IMR-90 (cell line): ENCODE measurements at regions not wholly inside any gene's neighbourhood (a gene's known extent, or its start where the extent isn't known, plus 50 kb on each side); places are given as distances from the start of the nearest gene placed in this dataset.

Experiments used
- ATAC-seq: fragments of 200-7000 bp; cut with Tn5 transposase; 2 replicates; pipeline ENCODE4 v1.9.1; 2020; ENCODE audit warnings: low read depth, mild to moderate bottlenecking, moderate library complexity
- BruUV-seq: library from RNA; stranded (reverse); fragments of 400-500 nt; replicated peaks from 2 replicates; lab custom pipeline; 2021; lab: Mats Ljungman, UMichigan
- CTCF ChIA-PET: fragments of 300-600 bp; formaldehyde crosslinking; extraction: SDS; loops from one replicate; lab custom pipeline; 2021; ENCODE audit warnings: antibody characterized with exemption; lab: Yijun Ruan, JAX
- POLR2A ChIA-PET: fragments of 300-600 bp; sonication (Branson Sonifier 250); formaldehyde crosslinking; loops from one replicate; lab custom pipeline; 2022; ENCODE audit warnings: antibody characterized with exemption; ENCODE audit not compliant: unreplicated experiment; lab: Charles Lee
- DNase-seq: peaks from one replicate; pipeline ENCODE4 v3.0.0; 2013
- H2AFZ ChIP-seq: replicated peaks from 2 replicates; pipeline ENCODE3; 2013; ENCODE audit warnings: low read length, mild to moderate bottlenecking; ENCODE audit not compliant: poor library complexity
- H2AK5ac ChIP-seq: 2 replicates; pipeline ENCODE4 v1.6.1; 2013; ENCODE audit warnings: low read depth, low read length, inconsistent platforms
- H2AK9ac ChIP-seq: replicated peaks from 2 replicates; pipeline ENCODE3; 2013; ENCODE audit warnings: mild to moderate bottlenecking, low read depth, low read length, moderate library complexity; ENCODE audit not compliant: poor library complexity
- H2BK120ac ChIP-seq: 2 replicates; pipeline ENCODE4 v1.6.1; 2013; ENCODE audit warnings: low read depth, low read length, inconsistent platforms
- H2BK15ac ChIP-seq: 3 replicates; pipeline ENCODE4 v1.6.1; 2013; ENCODE audit warnings: low read depth, low read length, inconsistent platforms
- H2BK20ac ChIP-seq: 2 replicates; pipeline ENCODE4 v1.6.1; 2013; ENCODE audit warnings: low read depth, mild to moderate bottlenecking, inconsistent platforms, low read length, moderate library complexity
- H2BK5ac ChIP-seq: 2 replicates; pipeline ENCODE4 v1.6.1; 2013; ENCODE audit warnings: mild to moderate bottlenecking, low read depth, low read length, inconsistent platforms; ENCODE audit not compliant: poor library complexity, severe bottlenecking
- H3K14ac ChIP-seq: replicated peaks from 2 replicates; pipeline ENCODE4 v1.6.1; 2013; ENCODE audit warnings: low read depth, low read length, inconsistent platforms
- H3K18ac ChIP-seq: 2 replicates; pipeline ENCODE4 v1.6.1; 2013; ENCODE audit warnings: low read depth, low read length, control low read depth
- H3K23ac ChIP-seq: 2 replicates; pipeline ENCODE4 v1.6.1; 2013; ENCODE audit warnings: low read depth, low read length, inconsistent platforms
- H3K27ac ChIP-seq: 2 replicates; pipeline ENCODE4 v1.5.1; 2013; ENCODE audit warnings: mild to moderate bottlenecking, control low read depth, low read length; ENCODE audit not compliant: insufficient read depth
- H3K27me3 ChIP-seq: 2 replicates; pipeline ENCODE4 v1.6.1; 2013; ENCODE audit warnings: low read length; ENCODE audit not compliant: control insufficient read depth, insufficient read depth
- H3K36me3 ChIP-seq: 2 replicates; pipeline ENCODE4 v1.6.1; 2013; ENCODE audit warnings: low read length, mixed read lengths; ENCODE audit not compliant: control insufficient read depth, insufficient read depth
- H3K4ac ChIP-seq: 2 replicates; pipeline ENCODE4 v1.6.1; 2013; ENCODE audit warnings: low read depth, low read length, inconsistent platforms
- H3K4me1 ChIP-seq: 2 replicates; pipeline ENCODE4 v1.6.1; 2013; ENCODE audit warnings: low read length, mixed read lengths; ENCODE audit not compliant: control insufficient read depth, insufficient read depth
- H3K4me2 ChIP-seq: 2 replicates; pipeline ENCODE4 v1.6.1; 2013; ENCODE audit warnings: low read depth, mild to moderate bottlenecking, control low read depth, low read length, moderate library complexity
- H3K4me3 ChIP-seq: 2 replicates; pipeline ENCODE4 v1.5.1; 2013; ENCODE audit warnings: low read depth, mild to moderate bottlenecking, control low read depth, low read length, moderate library complexity; ENCODE audit not compliant: insufficient read depth
- H3K56ac ChIP-seq: 2 replicates; pipeline ENCODE4 v1.6.1; 2013; ENCODE audit warnings: low read length, inconsistent platforms; ENCODE audit not compliant: insufficient read depth; ENCODE audit errors: extremely low read depth
- H3K79me1 ChIP-seq, 2 experiments: 2 replicates each; pipeline ENCODE4 v1.6.1; 2013; ENCODE audit warnings: low read length in 2 of 2, inconsistent platforms in 1 of 2, low read depth in 1 of 2
- H3K9ac ChIP-seq: 2 replicates; pipeline ENCODE4 v1.6.1; 2013; ENCODE audit warnings: low read depth, low read length, control low read depth
- H3K9me1 ChIP-seq: 2 replicates; pipeline ENCODE4 v1.6.1; 2013; ENCODE audit warnings: low read length, inconsistent platforms; ENCODE audit not compliant: insufficient read depth
- H3K9me3 ChIP-seq: 2 replicates; pipeline ENCODE4 v1.6.1; 2013; ENCODE audit warnings: low read length; ENCODE audit not compliant: control insufficient read depth, insufficient read depth
- H4K20me1 ChIP-seq: 2 replicates; pipeline ENCODE4 v1.6.1; 2013; ENCODE audit warnings: low read length, inconsistent platforms; ENCODE audit not compliant: insufficient read depth
- H4K5ac ChIP-seq: 2 replicates; pipeline ENCODE4 v1.6.1; 2013; ENCODE audit warnings: mild to moderate bottlenecking, low read depth, low read length, control low read depth
- H4K8ac ChIP-seq, 2 experiments: 2 replicates each; pipeline ENCODE4 v1.6.1; 2013; ENCODE audit warnings: low read depth in 2 of 2, low read length in 2 of 2, control low read depth in 1 of 2, inconsistent platforms in 1 of 2
- H4K91ac ChIP-seq: 2 replicates; pipeline ENCODE4 v1.6.1; 2013; ENCODE audit warnings: low read depth, low read length, inconsistent platforms; ENCODE audit not compliant: insufficient read depth
- BHLHE40 ChIP-seq: fragments of 150-350 bp; IDR thresholded peaks from 2 replicates; pipeline ENCODE4 v1.6.1; 2016; ENCODE audit warnings: mild to moderate bottlenecking, low read depth, low read length
- CEBPB ChIP-seq: IDR thresholded peaks from 2 replicates; pipeline ENCODE4 v1.6.1; 2012; ENCODE audit warnings: low read depth, low read length, improper control_type of control experiment
- CHD1 ChIP-seq: IDR thresholded peaks from 2 replicates; pipeline ENCODE4 v1.6.1; 2012; ENCODE audit warnings: low read depth, low read length, improper control_type of control experiment
- FOS ChIP-seq: fragments of 150-350 bp; IDR thresholded peaks from 2 replicates; pipeline ENCODE4 v1.6.1; 2016; ENCODE audit warnings: low read depth, low read length
- MAFK ChIP-seq: IDR thresholded peaks from 2 replicates; pipeline ENCODE4 v1.6.1; 2012; ENCODE audit warnings: low read depth, low read length, improper control_type of control experiment
- MAZ ChIP-seq: IDR thresholded peaks from 2 replicates; pipeline ENCODE4 v1.6.1; 2012; ENCODE audit warnings: low read depth, mild to moderate bottlenecking, low read length, improper control_type of control experiment, moderate library complexity, borderline replicate concordance
- MXI1 ChIP-seq: IDR thresholded peaks from 2 replicates; pipeline ENCODE4 v1.6.1; 2012; ENCODE audit warnings: low read depth, mild to moderate bottlenecking, low read length, moderate library complexity, borderline replicate concordance
- POLR2A ChIP-seq: IDR thresholded peaks from 2 replicates; pipeline ENCODE4 v1.6.1; 2012; ENCODE audit warnings: mild to moderate bottlenecking, low read depth, low read length
- RFX5 ChIP-seq: IDR thresholded peaks from 2 replicates; pipeline ENCODE4 v1.8.0; 2012; ENCODE audit warnings: low read depth, mild to moderate bottlenecking, low read length, moderate library complexity
- SMC3 ChIP-seq: fragments of 150-350 bp; IDR thresholded peaks from 2 replicates; pipeline ENCODE4 v1.6.1; 2016; ENCODE audit warnings: low read depth, mild to moderate bottlenecking, antibody characterized with exemption, low read length, moderate library complexity
- USF2 ChIP-seq: fragments of 150-350 bp; IDR thresholded peaks from 2 replicates; pipeline ENCODE4 v1.6.1; 2017; ENCODE audit warnings: mild to moderate bottlenecking, antibody characterized with exemption, low read length, low read depth
- WGBS, 2 experiments: methylation state at CpG; one replicate each; pipeline versions ENCODE4 v1.1.5 to v1.1.7; 2013; ENCODE audit warnings: missing lambda C conversion rate in 2 of 2; ENCODE audit not compliant: insufficient read length in 1 of 2; ENCODE audit errors: extremely low coverage in 2 of 2; 5-methylcytosine and 5-hydroxymethylcytosine counted together
- dilution Hi-C: fragments of 300-500 bp; cut with HindIII; formaldehyde crosslinking; loops from one replicate; pipeline ENCODE4 v1.14.3; 2018; ENCODE audit warnings: low sequenced_read_pairs; ENCODE audit not compliant: unreplicated experiment
- in situ Hi-C: fragments of 300-500 bp; cut with MboI; formaldehyde crosslinking; loops from 3 replicates; pipeline ENCODE4 v1.14.3; 2019; ENCODE audit warnings: low sequenced_read_pairs, inconsistent platforms, mixed read lengths
- intact Hi-C: fragments of 100-400 bp; cut with micrococcal nuclease; formaldehyde crosslinking; loops from 2 replicates; pipeline ENCODE4 v1.10.0; 2022
- TF ChIP-seq, protein P1 (sequence below): fragments of 150-350 bp; IDR thresholded peaks from 2 replicates; pipeline ENCODE4 v1.6.1; 2016; ENCODE audit warnings: low read depth, mild to moderate bottlenecking, low read length, moderate library complexity, borderline replicate concordance

DNA sequence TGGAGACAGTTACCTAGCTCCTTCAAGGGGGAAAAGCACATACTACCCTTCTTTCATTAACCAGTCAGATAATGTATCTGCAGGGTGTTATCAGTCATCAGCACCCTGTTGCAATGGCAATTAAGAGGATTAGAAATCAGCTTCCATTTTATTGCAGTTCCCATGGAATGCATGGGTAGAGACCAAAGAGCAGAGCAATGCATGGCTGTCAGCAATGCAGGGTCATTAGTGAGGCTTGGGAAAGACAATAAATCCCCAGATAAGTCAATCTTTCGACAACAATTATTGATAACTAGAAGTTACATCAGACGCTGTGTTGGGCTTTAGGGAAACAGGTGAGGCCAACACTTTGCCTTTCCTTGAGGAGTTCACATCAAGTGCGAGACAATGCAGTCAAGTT is 150.9 kb downstream of the MAFB start:
- ATAC-seq = no peak
- dilution Hi-C loops = no loop called here
- H2BK20ac ChIP-seq = no peak overlapping the region
- H4K91ac ChIP-seq = no peak overlapping the region
- H2AK9ac ChIP-seq = no peak overlapping the region
- no peak overlapping the region for H2AFZ ChIP-seq
- H2BK5ac ChIP-seq = no peak overlapping the region
- H4K20me1 ChIP-seq = no peaks in the 10 kb centered on the region
- no peak overlapping the region for H2AK5ac ChIP-seq
- no peaks in the 10 kb centered on the region; the same call in 1 of the 2 replicates for H3K27me3 ChIP-seq
- no peak overlapping the region for H2BK15ac ChIP-seq
- no peak overlapping the region for H3K23ac ChIP-seq
- no peak overlapping the region for H2BK120ac ChIP-seq
- H3K9me1 ChIP-seq = no peaks in the 10 kb centered on the region
- CTCF ChIA-PET = no interaction called here
- no peak overlapping the region for H4K5ac ChIP-seq
- no peak overlapping the region for H3K18ac ChIP-seq
- intact Hi-C loops = no loop called here
- TF ChIP-seq CEBPB (no peak), USF2 (no peak), MXI1 (no peak), FOS (no peak), RFX5 (no peak), SMC3 (no peak), POLR2A (no peak), MAZ (no peak), BHLHE40 (no peak), MAFK (no peak), CHD1 (no peak)
- TF ChIP-seq, protein P1, sequence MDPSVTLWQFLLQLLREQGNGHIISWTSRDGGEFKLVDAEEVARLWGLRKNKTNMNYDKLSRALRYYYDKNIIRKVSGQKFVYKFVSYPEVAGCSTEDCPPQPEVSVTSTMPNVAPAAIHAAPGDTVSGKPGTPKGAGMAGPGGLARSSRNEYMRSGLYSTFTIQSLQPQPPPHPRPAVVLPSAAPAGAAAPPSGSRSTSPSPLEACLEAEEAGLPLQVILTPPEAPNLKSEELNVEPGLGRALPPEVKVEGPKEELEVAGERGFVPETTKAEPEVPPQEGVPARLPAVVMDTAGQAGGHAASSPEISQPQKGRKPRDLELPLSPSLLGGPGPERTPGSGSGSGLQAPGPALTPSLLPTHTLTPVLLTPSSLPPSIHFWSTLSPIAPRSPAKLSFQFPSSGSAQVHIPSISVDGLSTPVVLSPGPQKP = no peak
- POLR2A ChIA-PET = no interaction called here
- no peaks in the 10 kb centered on the region for H3K79me1 ChIP-seq
- DNase-seq = no peak
- no peak overlapping the region for H3K4ac ChIP-seq
- H3K56ac ChIP-seq = no peak overlapping the region
- in situ Hi-C loops = no loop called here
- H4K8ac ChIP-seq = no peak overlapping the region
- 80% methylated on average over 1 of the region's 3 CpGs; no CpG with 5 or more reads in 1 of the 2 experiments for WGBS, 2 experiments
- H3K9me3 ChIP-seq = no peaks in the 10 kb centered on the region
- no peak overlapping the region for H3K9ac ChIP-seq
- no peak overlapping the region for H3K14ac ChIP-seq
- BruUV-seq = no TSS peak
- H3K4me3 ChIP-seq = no peak overlapping the region
- no peak overlapping the region for H3K27ac ChIP-seq
- no peak overlapping the region for H3K4me2 ChIP-seq
- no peaks in the 10 kb centered on the region for H3K4me1 ChIP-seq
- H3K36me3 ChIP-seq = no peaks in the 10 kb centered on the region
